NCI-H2107 (cell line): ENCODE measurements at regions not wholly inside any gene's neighbourhood (a gene's known extent, or its start where the extent isn't known, plus 50 kb on each side); places are given as distances from the start of the nearest gene placed in this dataset.

ENCODE experiments used
- DNase-seq: peaks from one replicate; lab custom pipeline; 2025; lab: John Stamatoyannopoulos, UW

GRCh38 chr11:115722711-115723110 lies 218.5 kb upstream of the CADM1 start:
- no peak for DNase-seq

- no peak for DNase-seq
Measured at GRCh38 chr11:115721296-115721995, 217.2 kb upstream of the CADM1 start.

- DNase-seq: no peak
Measured at GRCh38 chr11:115720602-115721245, 216.5 kb upstream of the CADM1 start.

DNA sequence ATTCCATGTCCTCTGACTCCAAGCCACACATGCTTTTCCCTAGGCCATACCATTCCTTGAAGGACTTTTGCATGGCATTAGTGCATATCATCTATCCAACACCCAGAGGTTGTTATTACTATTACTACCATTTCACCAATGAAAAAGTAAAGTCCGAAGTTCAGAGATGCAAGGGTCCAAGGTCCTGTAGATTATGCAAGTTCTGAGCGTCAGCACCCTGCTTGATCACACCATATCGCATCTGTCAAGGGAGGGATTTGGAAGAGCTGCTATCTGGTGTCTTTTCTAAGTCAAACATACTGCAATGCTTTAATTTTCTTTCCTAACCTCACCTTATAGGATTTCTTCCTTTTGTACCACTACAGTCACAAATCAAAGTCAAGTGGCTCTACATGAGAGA lies 214.7 kb upstream of the CADM1 start:
- no peak for DNase-seq

DNA sequence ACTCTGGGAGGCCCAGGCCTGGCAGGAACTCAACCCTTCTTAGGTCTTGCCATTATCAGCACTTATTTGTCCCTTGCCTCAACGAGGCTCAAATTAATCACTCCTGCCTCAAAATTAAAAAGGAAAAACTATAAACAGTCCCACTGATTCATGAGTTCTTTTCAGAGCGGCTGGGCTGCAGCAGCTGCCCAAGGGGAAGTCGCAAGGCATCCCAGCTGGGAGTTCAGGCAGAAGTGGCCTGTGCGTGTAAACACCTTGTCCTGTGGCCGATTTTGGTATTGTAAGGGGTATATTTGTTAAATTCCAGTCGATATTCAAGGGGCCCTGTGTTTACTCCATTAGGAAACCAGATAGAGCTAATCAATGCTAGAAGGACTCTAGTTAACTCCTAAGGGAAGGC lies 213.9 kb upstream of the CADM1 start:
- no peak for DNase-seq

GRCh38 chr11:115716601-115717529 lies 212.7 kb upstream of the CADM1 start:
- DNase-seq: no peak

- no peak for DNase-seq
Measured at GRCh38 chr11:115716080-115716479, 211.9 kb upstream of the CADM1 start.

DNA sequence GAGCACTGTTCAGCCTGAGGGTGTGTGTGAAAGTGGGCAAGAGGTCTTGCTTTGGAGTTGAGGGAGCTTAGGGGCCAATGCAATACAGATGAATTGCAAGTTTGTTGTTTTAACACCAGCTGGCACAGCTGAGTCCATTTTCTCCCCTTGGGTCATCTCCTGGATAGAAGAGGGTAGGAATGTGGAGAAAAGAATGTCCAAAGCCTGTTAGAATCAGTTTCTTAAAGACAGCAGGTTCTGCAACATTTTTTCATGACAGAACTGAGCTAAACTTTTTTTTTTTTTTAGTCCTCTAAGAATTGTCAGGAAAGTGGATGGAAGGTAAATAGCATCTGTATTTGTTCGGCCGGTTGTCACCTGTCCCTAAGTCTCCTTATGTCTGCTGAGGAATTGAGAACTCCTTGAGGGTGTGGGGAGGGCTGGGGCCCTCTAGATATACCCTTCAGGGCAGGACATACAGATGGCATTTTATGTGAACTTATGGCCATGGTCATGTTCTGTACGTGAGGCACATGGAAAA lies 211.1 kb upstream of the CADM1 start:
- no peak for DNase-seq

GRCh38 chr11:115712296-115712695 lies 208.1 kb upstream of the CADM1 start:
- DNase-seq: no peak

- DNase-seq: no peak
Measured at GRCh38 chr11:115710980-115711379, 206.8 kb upstream of the CADM1 start.

DNA sequence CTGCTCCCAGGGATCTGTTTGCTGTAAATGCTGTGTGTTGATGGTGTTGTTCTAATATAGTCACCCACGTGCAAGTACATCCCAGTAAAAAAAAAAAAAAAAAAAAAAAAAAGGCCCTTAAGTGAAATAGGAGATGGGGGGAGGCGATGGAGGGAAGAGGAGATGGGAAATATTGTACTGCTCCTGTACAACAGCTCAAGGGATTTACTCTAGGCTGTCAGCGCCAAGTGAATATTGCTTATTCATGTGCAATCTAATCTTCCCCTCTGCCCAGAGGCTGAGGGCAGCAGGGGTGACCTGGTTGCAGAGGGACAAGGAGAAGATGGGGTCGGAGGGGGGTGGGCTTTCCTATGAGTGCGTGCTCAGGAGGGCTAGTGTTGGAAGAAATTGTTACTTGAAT lies 206.2 kb upstream of the CADM1 start:
- no peak for DNase-seq

DNA sequence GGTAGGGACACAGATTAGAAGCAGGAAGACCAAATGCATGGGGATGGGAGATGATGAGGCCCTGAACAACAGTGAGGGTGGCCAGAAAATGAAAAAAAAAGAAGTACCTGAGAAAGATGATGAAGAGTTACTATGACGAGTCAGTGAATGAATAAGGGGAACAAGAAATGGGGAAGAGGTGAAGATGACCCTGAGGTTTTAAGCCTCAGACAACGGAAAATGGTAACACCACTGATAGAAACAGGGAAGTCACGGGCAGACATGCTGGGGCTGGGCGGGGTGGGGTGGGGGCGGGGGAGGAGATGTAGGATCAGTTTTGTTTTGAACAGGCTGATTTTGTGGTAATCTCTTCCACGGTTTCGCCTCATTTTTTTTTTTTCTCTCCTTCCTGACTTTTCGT lies 205.1 kb upstream of the CADM1 start:
- DNase-seq: no peak

GRCh38 chr11:115707180-115707905 lies 203.1 kb upstream of the CADM1 start:
- no peak for DNase-seq

GRCh38 chr11:115706626-115707135 lies 202.5 kb upstream of the CADM1 start:
- no peak for DNase-seq

GRCh38 chr11:115705200-115705599 lies 201.0 kb upstream of the CADM1 start:
- DNase-seq: no peak

GRCh38 chr11:115700981-115701875 lies 197.0 kb upstream of the CADM1 start:
- DNase-seq: no peak

DNA sequence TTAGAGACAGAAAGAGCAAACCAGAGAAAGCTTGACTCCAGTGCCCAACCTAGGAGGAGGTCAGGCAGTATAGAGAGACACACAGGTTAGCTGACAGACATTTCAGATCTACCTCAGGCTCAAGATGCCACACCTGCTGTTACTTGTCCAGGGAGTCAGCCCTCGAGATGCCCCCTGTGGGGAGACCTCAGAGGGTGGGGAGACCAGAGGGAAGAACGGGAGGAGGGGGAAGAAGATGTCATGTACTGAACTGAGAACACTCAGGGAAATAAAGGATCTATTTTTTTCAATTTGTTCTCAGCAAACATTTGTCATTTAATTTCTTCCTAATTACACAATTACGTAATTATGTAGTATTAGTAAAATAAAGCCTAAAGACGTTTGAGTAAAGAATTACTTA lies 196.3 kb upstream of the CADM1 start:
- DNase-seq: no peak

- no peak for DNase-seq
Measured at GRCh38 chr11:115699733-115700132, 195.5 kb upstream of the CADM1 start.

- no peak for DNase-seq
Measured at GRCh38 chr11:115699326-115699725, 195.1 kb upstream of the CADM1 start.

- DNase-seq: no peak
Measured at GRCh38 chr11:115698243-115698642, 194.0 kb upstream of the CADM1 start.

GRCh38 chr11:115696563-115696962 lies 192.3 kb upstream of the CADM1 start:
- no peak for DNase-seq
